ENCODE measurements at regions not wholly inside any gene's neighbourhood (a gene's known extent, or its start where the extent isn't known, plus 50 kb on each side); places are given as distances from the start of the nearest gene placed in this dataset.

DNA sequence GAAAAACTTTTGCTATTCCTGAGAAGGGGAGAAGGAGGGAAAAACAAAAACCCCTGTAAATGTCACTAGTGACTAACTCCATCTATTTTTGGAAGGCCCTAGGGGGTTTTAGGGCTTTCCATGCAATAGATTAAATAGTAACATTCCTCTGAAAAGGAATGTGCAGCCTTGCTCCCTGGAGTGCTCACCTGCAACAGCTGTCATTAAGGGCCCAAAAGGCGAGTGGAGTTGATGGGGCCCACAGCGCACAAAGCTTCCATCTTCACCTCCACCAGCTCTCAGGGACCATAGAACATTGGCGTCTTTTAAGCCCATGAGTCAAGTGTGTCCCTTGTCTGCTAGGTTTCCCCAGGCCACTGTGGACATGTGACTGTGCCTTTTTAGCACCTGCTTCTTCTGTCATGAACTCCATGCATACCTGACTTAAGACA lies 58.0 kb upstream of the IL6 start:
- TF ChIP-seq, protein P1, sequence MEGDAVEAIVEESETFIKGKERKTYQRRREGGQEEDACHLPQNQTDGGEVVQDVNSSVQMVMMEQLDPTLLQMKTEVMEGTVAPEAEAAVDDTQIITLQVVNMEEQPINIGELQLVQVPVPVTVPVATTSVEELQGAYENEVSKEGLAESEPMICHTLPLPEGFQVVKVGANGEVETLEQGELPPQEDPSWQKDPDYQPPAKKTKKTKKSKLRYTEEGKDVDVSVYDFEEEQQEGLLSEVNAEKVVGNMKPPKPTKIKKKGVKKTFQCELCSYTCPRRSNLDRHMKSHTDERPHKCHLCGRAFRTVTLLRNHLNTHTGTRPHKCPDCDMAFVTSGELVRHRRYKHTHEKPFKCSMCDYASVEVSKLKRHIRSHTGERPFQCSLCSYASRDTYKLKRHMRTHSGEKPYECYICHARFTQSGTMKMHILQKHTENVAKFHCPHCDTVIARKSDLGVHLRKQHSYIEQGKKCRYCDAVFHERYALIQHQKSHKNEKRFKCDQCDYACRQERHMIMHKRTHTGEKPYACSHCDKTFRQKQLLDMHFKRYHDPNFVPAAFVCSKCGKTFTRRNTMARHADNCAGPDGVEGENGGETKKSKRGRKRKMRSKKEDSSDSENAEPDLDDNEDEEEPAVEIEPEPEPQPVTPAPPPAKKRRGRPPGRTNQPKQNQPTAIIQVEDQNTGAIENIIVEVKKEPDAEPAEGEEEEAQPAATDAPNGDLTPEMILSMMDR (IDR thresholded peaks at IDR 0.05 in 2 of 3, conservative IDR thresholded peaks at IDR 0.05 in 1 of 3; ENCODE audit: borderline replicate concordance in 1 of 3, insufficient read depth in 1 of 3, low read depth in 2 of 3, low read length in 2 of 3): no peak
- TF ChIP-seq POLR2A (IDR thresholded peaks at IDR 0.05; ENCODE audit: borderline replicate concordance, extremely low read depth, insufficient read depth, insufficient read length) (no peak), FOSL1 (IDR thresholded peaks at IDR 0.05; ENCODE audit: low read depth) (no peak), EZH2 (IDR thresholded peaks at IDR 0.05) (no peak), SIN3A (IDR thresholded peaks at IDR 0.05; ENCODE audit: low read depth) (no peak), EGR1 (IDR thresholded peaks at IDR 0.05; ENCODE audit: low read depth) (no peak), POLR2AphosphoS5 (IDR thresholded peaks at IDR 0.05; ENCODE audit: low read depth, low read length) (no peak), SP1 (IDR thresholded peaks at IDR 0.05; ENCODE audit: low read depth) (no peak)

All from HCT116 (cell line).